A549 (cell line): ENCODE measurements at regions not wholly inside any gene's neighbourhood (a gene's known extent, or its start where the extent isn't known, plus 50 kb on each side); places are given as distances from the start of the nearest gene placed in this dataset.

Experiments
- BCL3 ChIP-seq: fragments of >200 bp; sonication (Bioruptor Twin); formaldehyde crosslinking; IDR thresholded peaks from 3 replicates; pipeline ENCODE4 v1.6.1; 2016
- CTCF ChIP-seq: fragments of >200 bp; sonication (Bioruptor Twin); formaldehyde crosslinking; IDR thresholded peaks from 3 replicates; pipeline ENCODE4 v1.5.1; 2016
- KDM5A ChIP-seq: fragments of 200-600 bp; sonication (generic); IDR thresholded peaks from 2 replicates; pipeline ENCODE4 v1.6.1; 2016; ENCODE audit warnings: antibody characterized with exemption, mild to moderate bottlenecking
- MAX ChIP-seq: IDR thresholded peaks from 2 replicates; pipeline ENCODE4 v1.6.1; 2012
- RAD21 ChIP-seq, 2 experiments: fragments of >200 bp in 1 of 2; sonication (Bioruptor Twin) in 1 of 2; formaldehyde crosslinking in 1 of 2; IDR thresholded peaks in 1 of 2; conservative IDR thresholded peaks in 1 of 2; 2 replicates in 1 of 2; 3 replicates in 1 of 2; pipeline ENCODE4 v1.6.1; 2012 to 2018; ENCODE audit warnings: inconsistent platforms in 1 of 2
- USF2 ChIP-seq: fragments of 450-650 bp; IDR thresholded peaks from 2 replicates; pipeline ENCODE4 v1.6.1; 2014; ENCODE audit warnings: antibody characterized with exemption

GRCh38 chr1:63063367-63063766 lies 259.0 kb upstream of the FOXD3 start:
- TF ChIP-seq USF2 (no peak), CTCF (no peak), KDM5A (no peak), RAD21 (conservative IDR thresholded peaks at IDR 0.05 in 1 of 2, IDR thresholded peaks at IDR 0.05 in 1 of 2) (no peak), BCL3 (no peak), MAX (no peak)
